Fibroblast of lung (primary cell): ENCODE measurements at regions not wholly inside any gene's neighbourhood (a gene's known extent, or its start where the extent isn't known, plus 50 kb on each side); places are given as distances from the start of the nearest gene placed in this dataset.

Experiments used
- CTCF ChIP-seq, 2 donors: IDR thresholded peaks in 1 of 2; conservative IDR thresholded peaks in 1 of 2; 1 replicate in 1 of 2; 2 replicates in 1 of 2; pipeline ENCODE4 v1.5.1; 2011 to 2012; ENCODE audit warnings: low read length in 2 of 2, control low read depth in 1 of 2, inconsistent platforms in 1 of 2, low read depth in 1 of 2, mild to moderate bottlenecking in 1 of 2
- EZH2 ChIP-seq: IDR thresholded peaks from 2 replicates; pipeline ENCODE4 v1.5.1; 2012; ENCODE audit warnings: low read length, control low read depth, mild to moderate bottlenecking; ENCODE audit errors: missing control alignments

- TF ChIP-seq CTCF (conservative IDR thresholded peaks at IDR 0.05 in 1 of 2, IDR thresholded peaks at IDR 0.05 in 1 of 2; ENCODE audit: low read depth in 1 of 2, low read length in 2 of 2): no peak
- TF ChIP-seq EZH2: no peak
These were observed 64.5 kb upstream of the COP1 start for GRCh38 chr1:176271572-176271971.
